ENCODE measurements at regions not wholly inside any gene's neighbourhood (a gene's known extent, or its start where the extent isn't known, plus 50 kb on each side); places are given as distances from the start of the nearest gene placed in this dataset.

- in situ Hi-C loops (cut with MboI; ENCODE audit: low sequenced_read_pairs, unreplicated experiment), result no loop called here
Observed at GRCh38 chr3:163132111-163132510, 1635.5 kb downstream of the OTOL1 start.

DNA sequence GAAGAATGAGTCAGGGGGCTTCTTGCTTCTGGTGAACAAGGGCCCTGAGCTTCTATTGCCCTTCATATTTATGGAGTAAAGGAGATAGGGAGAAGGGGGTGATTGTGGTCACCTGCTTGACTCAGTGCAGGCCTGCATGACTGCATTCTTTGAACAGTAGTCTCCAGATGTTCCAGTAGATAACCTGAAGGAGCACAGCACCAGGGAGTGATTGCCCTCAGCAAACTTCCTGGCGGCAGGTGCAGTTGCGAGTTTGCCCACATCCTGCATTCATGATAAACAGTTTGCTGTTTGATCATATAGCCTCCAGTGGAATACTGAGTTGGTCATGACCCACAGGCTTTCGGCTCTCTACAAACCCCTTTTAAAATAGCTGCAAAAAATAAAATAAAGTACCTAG lies 1632.7 kb downstream of the OTOL1 start:
- TF ChIP-seq CTCF (IDR thresholded peaks at IDR 0.05; ENCODE audit: borderline replicate concordance, control extremely low read depth, extremely low read depth, insufficient read depth, missing control alignments), result no peak
- in situ Hi-C loops (cut with MboI; ENCODE audit: low sequenced_read_pairs, unreplicated experiment), result no loop called here
- DNase-seq (ENCODE audit: low spot score), result no peak

More at GRCh38 chr3:163132111-163132510, 1635.5 kb downstream of the OTOL1 start:
- no peak for TF ChIP-seq CTCF (IDR thresholded peaks at IDR 0.05; ENCODE audit: borderline replicate concordance, control extremely low read depth, extremely low read depth, insufficient read depth, missing control alignments)
- DNase-seq (ENCODE audit: low spot score), result no peak

DNA sequence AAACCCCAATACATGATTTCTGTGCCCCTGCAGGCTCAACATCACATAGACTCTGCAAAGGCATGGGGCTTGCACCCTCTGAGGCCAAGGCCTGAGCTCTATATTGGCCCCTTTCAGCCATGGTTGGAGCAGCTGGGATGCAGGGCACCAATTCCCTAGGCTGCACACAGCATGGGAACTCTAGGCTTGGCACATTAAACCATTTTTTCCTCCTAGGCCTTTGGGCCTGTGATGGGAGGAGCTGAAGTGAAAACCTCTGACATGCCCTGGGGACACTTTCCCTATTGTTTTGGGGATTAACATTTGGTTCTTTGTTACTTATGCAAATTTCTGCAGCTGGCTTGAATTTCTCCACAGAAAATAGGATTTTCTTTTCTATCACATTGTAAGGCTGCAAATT lies 1629.5 kb downstream of the OTOL1 start:
- TF ChIP-seq CTCF (IDR thresholded peaks at IDR 0.05; ENCODE audit: borderline replicate concordance, control extremely low read depth, extremely low read depth, insufficient read depth, missing control alignments), result no peak
- no peak for DNase-seq (ENCODE audit: low spot score)
- in situ Hi-C loops (cut with MboI; ENCODE audit: low sequenced_read_pairs, unreplicated experiment), result no loop called here
